IMR-90 (cell line): ENCODE measurements at regions not wholly inside any gene's neighbourhood (a gene's known extent, or its start where the extent isn't known, plus 50 kb on each side); places are given as distances from the start of the nearest gene placed in this dataset.

Source experiments
- ATAC-seq: fragments of 200-7000 bp; cut with Tn5 transposase; 2 replicates; pipeline ENCODE4 v1.9.1; 2020; ENCODE audit warnings: low read depth, mild to moderate bottlenecking, moderate library complexity
- BruUV-seq: library from RNA; stranded (reverse); fragments of 400-500 nt; replicated peaks from 2 replicates; lab custom pipeline; 2021; lab: Mats Ljungman, UMichigan
- CTCF ChIA-PET: fragments of 300-600 bp; formaldehyde crosslinking; extraction: SDS; loops from one replicate; lab custom pipeline; 2021; ENCODE audit warnings: antibody characterized with exemption; lab: Yijun Ruan, JAX
- POLR2A ChIA-PET: fragments of 300-600 bp; sonication (Branson Sonifier 250); formaldehyde crosslinking; loops from one replicate; lab custom pipeline; 2022; ENCODE audit warnings: antibody characterized with exemption; ENCODE audit not compliant: unreplicated experiment; lab: Charles Lee
- DNase-seq: peaks from one replicate; pipeline ENCODE4 v3.0.0; 2013
- H2AFZ ChIP-seq: replicated peaks from 2 replicates; pipeline ENCODE3; 2013; ENCODE audit warnings: low read length, mild to moderate bottlenecking; ENCODE audit not compliant: poor library complexity
- H2AK5ac ChIP-seq: 2 replicates; pipeline ENCODE4 v1.6.1; 2013; ENCODE audit warnings: low read depth, low read length, inconsistent platforms
- H2AK9ac ChIP-seq: replicated peaks from 2 replicates; pipeline ENCODE3; 2013; ENCODE audit warnings: mild to moderate bottlenecking, low read depth, low read length, moderate library complexity; ENCODE audit not compliant: poor library complexity
- H2BK120ac ChIP-seq: 2 replicates; pipeline ENCODE4 v1.6.1; 2013; ENCODE audit warnings: low read depth, low read length, inconsistent platforms
- H2BK15ac ChIP-seq: 3 replicates; pipeline ENCODE4 v1.6.1; 2013; ENCODE audit warnings: low read depth, low read length, inconsistent platforms
- H2BK20ac ChIP-seq: 2 replicates; pipeline ENCODE4 v1.6.1; 2013; ENCODE audit warnings: low read depth, mild to moderate bottlenecking, inconsistent platforms, low read length, moderate library complexity
- H2BK5ac ChIP-seq: 2 replicates; pipeline ENCODE4 v1.6.1; 2013; ENCODE audit warnings: mild to moderate bottlenecking, low read depth, low read length, inconsistent platforms; ENCODE audit not compliant: poor library complexity, severe bottlenecking
- H3K14ac ChIP-seq: replicated peaks from 2 replicates; pipeline ENCODE4 v1.6.1; 2013; ENCODE audit warnings: low read depth, low read length, inconsistent platforms
- H3K18ac ChIP-seq: 2 replicates; pipeline ENCODE4 v1.6.1; 2013; ENCODE audit warnings: low read depth, low read length, control low read depth
- H3K23ac ChIP-seq: 2 replicates; pipeline ENCODE4 v1.6.1; 2013; ENCODE audit warnings: low read depth, low read length, inconsistent platforms
- H3K27ac ChIP-seq: 2 replicates; pipeline ENCODE4 v1.5.1; 2013; ENCODE audit warnings: mild to moderate bottlenecking, control low read depth, low read length; ENCODE audit not compliant: insufficient read depth
- H3K27me3 ChIP-seq: 2 replicates; pipeline ENCODE4 v1.6.1; 2013; ENCODE audit warnings: low read length; ENCODE audit not compliant: control insufficient read depth, insufficient read depth
- H3K36me3 ChIP-seq: 2 replicates; pipeline ENCODE4 v1.6.1; 2013; ENCODE audit warnings: low read length, mixed read lengths; ENCODE audit not compliant: control insufficient read depth, insufficient read depth
- H3K4ac ChIP-seq: 2 replicates; pipeline ENCODE4 v1.6.1; 2013; ENCODE audit warnings: low read depth, low read length, inconsistent platforms
- H3K4me1 ChIP-seq: 2 replicates; pipeline ENCODE4 v1.6.1; 2013; ENCODE audit warnings: low read length, mixed read lengths; ENCODE audit not compliant: control insufficient read depth, insufficient read depth
- H3K4me2 ChIP-seq: 2 replicates; pipeline ENCODE4 v1.6.1; 2013; ENCODE audit warnings: low read depth, mild to moderate bottlenecking, control low read depth, low read length, moderate library complexity
- H3K4me3 ChIP-seq: 2 replicates; pipeline ENCODE4 v1.5.1; 2013; ENCODE audit warnings: low read depth, mild to moderate bottlenecking, control low read depth, low read length, moderate library complexity; ENCODE audit not compliant: insufficient read depth
- H3K56ac ChIP-seq: 2 replicates; pipeline ENCODE4 v1.6.1; 2013; ENCODE audit warnings: low read length, inconsistent platforms; ENCODE audit not compliant: insufficient read depth; ENCODE audit errors: extremely low read depth
- H3K79me1 ChIP-seq, 2 experiments: 2 replicates each; pipeline ENCODE4 v1.6.1; 2013; ENCODE audit warnings: low read length in 2 of 2, inconsistent platforms in 1 of 2, low read depth in 1 of 2
- H3K9ac ChIP-seq: 2 replicates; pipeline ENCODE4 v1.6.1; 2013; ENCODE audit warnings: low read depth, low read length, control low read depth
- H3K9me1 ChIP-seq: 2 replicates; pipeline ENCODE4 v1.6.1; 2013; ENCODE audit warnings: low read length, inconsistent platforms; ENCODE audit not compliant: insufficient read depth
- H3K9me3 ChIP-seq: 2 replicates; pipeline ENCODE4 v1.6.1; 2013; ENCODE audit warnings: low read length; ENCODE audit not compliant: control insufficient read depth, insufficient read depth
- H4K20me1 ChIP-seq: 2 replicates; pipeline ENCODE4 v1.6.1; 2013; ENCODE audit warnings: low read length, inconsistent platforms; ENCODE audit not compliant: insufficient read depth
- H4K5ac ChIP-seq: 2 replicates; pipeline ENCODE4 v1.6.1; 2013; ENCODE audit warnings: mild to moderate bottlenecking, low read depth, low read length, control low read depth
- H4K8ac ChIP-seq, 2 experiments: 2 replicates each; pipeline ENCODE4 v1.6.1; 2013; ENCODE audit warnings: low read depth in 2 of 2, low read length in 2 of 2, control low read depth in 1 of 2, inconsistent platforms in 1 of 2
- H4K91ac ChIP-seq: 2 replicates; pipeline ENCODE4 v1.6.1; 2013; ENCODE audit warnings: low read depth, low read length, inconsistent platforms; ENCODE audit not compliant: insufficient read depth
- NFE2L2 ChIP-seq: fragments of 150-350 bp; IDR thresholded peaks from 2 replicates; pipeline ENCODE4 v1.6.1; 2016; ENCODE audit warnings: low read depth, mild to moderate bottlenecking, low read length
- SMC3 ChIP-seq: fragments of 150-350 bp; IDR thresholded peaks from 2 replicates; pipeline ENCODE4 v1.6.1; 2016; ENCODE audit warnings: low read depth, mild to moderate bottlenecking, antibody characterized with exemption, low read length, moderate library complexity
- WGBS, 2 experiments: methylation state at CpG; one replicate each; pipeline versions ENCODE4 v1.1.5 to v1.1.7; 2013; ENCODE audit warnings: missing lambda C conversion rate in 2 of 2; ENCODE audit not compliant: insufficient read length in 1 of 2; ENCODE audit errors: extremely low coverage in 2 of 2; 5-methylcytosine and 5-hydroxymethylcytosine counted together
- dilution Hi-C: fragments of 300-500 bp; cut with HindIII; formaldehyde crosslinking; loops from one replicate; pipeline ENCODE4 v1.14.3; 2018; ENCODE audit warnings: low sequenced_read_pairs; ENCODE audit not compliant: unreplicated experiment
- in situ Hi-C: fragments of 300-500 bp; cut with MboI; formaldehyde crosslinking; loops from 3 replicates; pipeline ENCODE4 v1.14.3; 2019; ENCODE audit warnings: low sequenced_read_pairs, inconsistent platforms, mixed read lengths
- intact Hi-C: fragments of 100-400 bp; cut with micrococcal nuclease; formaldehyde crosslinking; loops from 2 replicates; pipeline ENCODE4 v1.10.0; 2022

DNA sequence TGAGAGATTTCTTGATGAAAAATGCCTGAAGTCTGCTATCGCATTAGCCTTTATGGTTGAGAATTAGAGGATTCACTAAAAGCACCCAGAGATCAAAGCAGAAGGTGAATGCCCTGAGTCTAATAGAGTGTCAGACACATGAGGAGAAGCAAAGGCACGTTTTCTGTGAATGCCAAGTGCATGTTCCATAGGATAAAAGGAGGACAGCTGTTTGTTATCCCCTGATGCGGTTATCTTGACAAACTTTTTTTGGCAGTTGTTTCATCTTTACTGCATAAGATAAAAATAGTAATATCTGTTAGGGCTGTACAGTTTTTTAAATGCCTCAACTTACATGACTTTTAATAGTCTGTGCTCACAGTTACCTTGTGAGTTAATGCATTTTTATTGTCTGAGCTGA is 65.3 kb upstream of the CD96 start:
- ChIA-PET POLR2A (no interaction called here), CTCF (no interaction called here)
- Histone ChIP-seq H3K27me3 (peaks cover 4% of the 10 kb centered on the region; the same call in 1 of the 2 replicates), H2BK20ac (no peak overlapping the region), H2AFZ (no peak overlapping the region), H2AK5ac (no peak overlapping the region), H3K14ac (no peak overlapping the region), H2AK9ac (no peak overlapping the region), H3K23ac (no peak overlapping the region), H2BK15ac (no peak overlapping the region), H3K56ac (no peak overlapping the region), H3K36me3 (no peaks in the 10 kb centered on the region), H3K4ac (no peak overlapping the region), H4K8ac (no peak overlapping the region), H3K4me3 (no peak overlapping the region), H3K9ac (no peak overlapping the region), H3K4me2 (no peak overlapping the region), H3K4me1 (no peaks in the 10 kb centered on the region), H3K9me3 (no peaks in the 10 kb centered on the region), H3K9me1 (no peaks in the 10 kb centered on the region), H4K20me1 (no peaks in the 10 kb centered on the region), H4K5ac (no peak overlapping the region), H2BK5ac (no peak overlapping the region), H2BK120ac (no peak overlapping the region), H4K91ac (no peak overlapping the region), H3K79me1 (no peaks in the 10 kb centered on the region), H3K27ac (no peak overlapping the region), H3K18ac (no peak overlapping the region)
- BruUV-seq, result no TSS peak
- WGBS, 2 experiments, result 0% methylated on average over 1 of the region's 3 CpGs; no CpG with 5 or more reads in 1 of the 2 experiments
- TF ChIP-seq NFE2L2, result no peak
- TF ChIP-seq SMC3, result no peak
- dilution Hi-C loops, result no loop called here
- in situ Hi-C loops, result no loop called here
- intact Hi-C loops, result no loop called here
- no peak for ATAC-seq
- DNase-seq, result no peak
